SU-DHL-6 (cell line): ENCODE measurements at regions not wholly inside any gene's neighbourhood (a gene's known extent, or its start where the extent isn't known, plus 50 kb on each side); places are given as distances from the start of the nearest gene placed in this dataset.
"Not testable (repeated sequence)": the region's sequence is repeated elsewhere in the genome, so short reads cannot be mapped to it uniquely, and the experiment has no call there.

Source experiments
- H2AFZ ChIP-seq: fragments of 200-600 bp; sonication (generic); 2 replicates; pipeline ENCODE4 v1.6.1; 2014; ENCODE audit warnings: low read depth, mild to moderate bottlenecking, moderate library complexity, mixed read lengths, antibody characterized with exemption, low read length; ENCODE audit not compliant: severe bottlenecking
- H3F3A ChIP-seq: fragments of 200-600 bp; shearing (Covaris generic); 2 replicates; pipeline ENCODE4 v1.6.0; 2016; ENCODE audit warnings: antibody characterized with exemption, mild to moderate bottlenecking; ENCODE audit not compliant: insufficient read depth
- H3K27ac ChIP-seq: fragments of 200-600 bp; sonication (generic); 2 replicates; pipeline ENCODE4 v1.5.1; 2016; ENCODE audit warnings: low read depth, mild to moderate bottlenecking, low read length, moderate library complexity, mixed read lengths
- H3K27me3 ChIP-seq: fragments of 200-600 bp; sonication (generic), shearing (Covaris generic); 2 replicates; pipeline ENCODE4 v1.6.0; 2014; ENCODE audit warnings: mild to moderate bottlenecking, low read length
- H3K36me3 ChIP-seq: fragments of 200-600 bp; sonication (generic); 2 replicates; pipeline ENCODE4 v1.6.1; 2014; ENCODE audit warnings: mild to moderate bottlenecking, low read length, mixed read lengths
- H3K4me2 ChIP-seq: fragments of 300-600, 200-600 bp; shearing (Covaris generic), sonication (generic); 2 replicates; pipeline ENCODE4 v1.6.0; 2014; ENCODE audit warnings: low read length, low read depth, mild to moderate bottlenecking; ENCODE audit not compliant: poor library complexity, severe bottlenecking
- H3K4me3 ChIP-seq: fragments of 200-600 bp; sonication (generic); 2 replicates; pipeline ENCODE4 v1.5.1; 2014; ENCODE audit warnings: antibody characterized with exemption, low read length, mild to moderate bottlenecking, mixed read lengths; ENCODE audit not compliant: insufficient read depth, poor library complexity, severe bottlenecking
- H3K79me2 ChIP-seq: fragments of 200-600 bp; sonication (generic); 2 replicates; pipeline ENCODE4 v1.6.1; 2014; ENCODE audit warnings: mild to moderate bottlenecking, low read length, moderate library complexity; ENCODE audit not compliant: insufficient read depth
- H3K9ac ChIP-seq: fragments of 200-600 bp; sonication (generic); 2 replicates; pipeline ENCODE4 v1.7.0; 2014; ENCODE audit warnings: mild to moderate bottlenecking, low read length
- H3K9me2 ChIP-seq: fragments of 200-600 bp; sonication (generic); replicated peaks from 2 replicates; pipeline ENCODE4 v1.6.1; 2014; ENCODE audit warnings: low read length; ENCODE audit not compliant: insufficient read depth
- H3K9me3 ChIP-seq: fragments of 200-600 bp; sonication (generic); 2 replicates; pipeline ENCODE4 v1.6.1; 2014; ENCODE audit warnings: low read length, mixed read lengths; ENCODE audit not compliant: insufficient read depth
- H4K20me1 ChIP-seq: fragments of 200-600 bp; sonication (generic); 2 replicates; pipeline ENCODE4 v1.6.1; 2014; ENCODE audit warnings: low read depth, mild to moderate bottlenecking, antibody characterized with exemption, low read length, moderate library complexity, mixed read lengths
- CTCF ChIP-seq: fragments of 200-600 bp; sonication (generic); IDR thresholded peaks from one replicate; pipeline ENCODE4 v1.5.1; 2017; ENCODE audit warnings: antibody characterized with exemption, mild to moderate bottlenecking, low read length, moderate library complexity; ENCODE audit not compliant: insufficient read depth, poor library complexity, severe bottlenecking
- EZH2phosphoT487 ChIP-seq: fragments of 200-600 bp; sonication (generic), shearing (Covaris generic); conservative IDR thresholded peaks from 2 replicates; pipeline ENCODE4 v1.6.1; 2018; ENCODE audit warnings: mild to moderate bottlenecking, antibody characterized with exemption, low read length, moderate library complexity, mixed read lengths

- Histone ChIP-seq H4K20me1 (no peaks in the 10 kb centered on the region), H3K4me2 (no peak overlapping the region), H3F3A (no peaks in the 10 kb centered on the region), H3K9ac (no peak overlapping the region), H2AFZ (no peak overlapping the region), H3K36me3 (no peaks in the 10 kb centered on the region), H3K9me2 (no peaks in the 10 kb centered on the region), H3K27me3 (no peaks in the 10 kb centered on the region), H3K79me2 (no peaks in the 10 kb centered on the region), H3K4me3 (no peak overlapping the region), H3K9me3 (no peaks in the 10 kb centered on the region), H3K27ac (no peak overlapping the region)
- no peak for TF ChIP-seq CTCF
- no peak for TF ChIP-seq EZH2phosphoT487
These were observed 593.0 kb upstream of the AADAT start for GRCh38 chr4:170682558-170683294.

- not testable (repeated sequence) for H2AFZ ChIP-seq, H3K27me3 ChIP-seq, H3F3A ChIP-seq, H4K20me1 ChIP-seq, H3K27ac ChIP-seq, H3K79me2 ChIP-seq, H3K9me2 ChIP-seq, H3K4me3 ChIP-seq, H3K9me3 ChIP-seq, H3K9ac ChIP-seq, H3K4me2 ChIP-seq, H3K36me3 ChIP-seq
These were observed 592.3 kb upstream of the AADAT start for GRCh38 chr4:170682087-170682486.

- H3K9me3 ChIP-seq: no peaks in the 10 kb centered on the region
- no peaks in the 10 kb centered on the region for H3K79me2 ChIP-seq
- no peak for TF ChIP-seq EZH2phosphoT487
- no peak for TF ChIP-seq CTCF
- no peak overlapping the region for H2AFZ ChIP-seq
- H4K20me1 ChIP-seq: no peaks in the 10 kb centered on the region
- no peaks in the 10 kb centered on the region for H3K9me2 ChIP-seq
- H3F3A ChIP-seq: no peaks in the 10 kb centered on the region
- H3K4me2 ChIP-seq: no peak overlapping the region
- H3K36me3 ChIP-seq: no peaks in the 10 kb centered on the region
- H3K27ac ChIP-seq: no peak overlapping the region
- no peak overlapping the region for H3K9ac ChIP-seq
- no peaks in the 10 kb centered on the region for H3K27me3 ChIP-seq
- no peak overlapping the region for H3K4me3 ChIP-seq
These were observed 586.0 kb upstream of the AADAT start for GRCh38 chr4:170675568-170676262.

- no peaks in the 10 kb centered on the region for H3K36me3 ChIP-seq
- no peak overlapping the region for H3K4me2 ChIP-seq
- TF ChIP-seq EZH2phosphoT487: no peak
- TF ChIP-seq CTCF: no peak
These were observed 584.4 kb upstream of the AADAT start for GRCh38 chr4:170674176-170674575.

More at GRCh38 chr4:170674176-170674575, 584.4 kb upstream of the AADAT start:
- Histone ChIP-seq H3K9me3 (no peaks in the 10 kb centered on the region), H3K9me2 (no peaks in the 10 kb centered on the region), H3K4me3 (no peak overlapping the region), H3K27ac (no peak overlapping the region), H3K9ac (no peak overlapping the region), H3K79me2 (no peaks in the 10 kb centered on the region), H4K20me1 (no peaks in the 10 kb centered on the region), H3F3A (no peaks in the 10 kb centered on the region), H3K27me3 (no peaks in the 10 kb centered on the region), H2AFZ (no peak overlapping the region)
